ENCODE measurements at regions not wholly inside any gene's neighbourhood (a gene's known extent, or its start where the extent isn't known, plus 50 kb on each side); places are given as distances from the start of the nearest gene placed in this dataset.

- TF ChIP-seq, protein P1, sequence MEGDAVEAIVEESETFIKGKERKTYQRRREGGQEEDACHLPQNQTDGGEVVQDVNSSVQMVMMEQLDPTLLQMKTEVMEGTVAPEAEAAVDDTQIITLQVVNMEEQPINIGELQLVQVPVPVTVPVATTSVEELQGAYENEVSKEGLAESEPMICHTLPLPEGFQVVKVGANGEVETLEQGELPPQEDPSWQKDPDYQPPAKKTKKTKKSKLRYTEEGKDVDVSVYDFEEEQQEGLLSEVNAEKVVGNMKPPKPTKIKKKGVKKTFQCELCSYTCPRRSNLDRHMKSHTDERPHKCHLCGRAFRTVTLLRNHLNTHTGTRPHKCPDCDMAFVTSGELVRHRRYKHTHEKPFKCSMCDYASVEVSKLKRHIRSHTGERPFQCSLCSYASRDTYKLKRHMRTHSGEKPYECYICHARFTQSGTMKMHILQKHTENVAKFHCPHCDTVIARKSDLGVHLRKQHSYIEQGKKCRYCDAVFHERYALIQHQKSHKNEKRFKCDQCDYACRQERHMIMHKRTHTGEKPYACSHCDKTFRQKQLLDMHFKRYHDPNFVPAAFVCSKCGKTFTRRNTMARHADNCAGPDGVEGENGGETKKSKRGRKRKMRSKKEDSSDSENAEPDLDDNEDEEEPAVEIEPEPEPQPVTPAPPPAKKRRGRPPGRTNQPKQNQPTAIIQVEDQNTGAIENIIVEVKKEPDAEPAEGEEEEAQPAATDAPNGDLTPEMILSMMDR (IDR thresholded peaks at IDR 0.05; ENCODE audit: borderline replicate concordance, extremely low read depth, low read length, poor library complexity, severe bottlenecking) = no peak
- TF ChIP-seq EZH2 (IDR thresholded peaks at IDR 0.05; ENCODE audit: borderline replicate concordance, low read depth, low read length, severe bottlenecking) = no peak
These were observed 620.3 kb upstream of the CCDC54 start for GRCh38 chr3:106756901-106757300.
